Activated CD4-positive, CD25-positive, alpha-beta regulatory T cell treated with anti-CD3 and anti-CD28 coated beads, Interleukin-2, amount 50 U/mL, for 24 hours (primary cell): ENCODE measurements at regions not wholly inside any gene's neighbourhood (a gene's known extent, or its start where the extent isn't known, plus 50 kb on each side); places are given as distances from the start of the nearest gene placed in this dataset.
"Not testable (repeated sequence)": the region's sequence is repeated elsewhere in the genome, so short reads cannot be mapped to it uniquely, and the experiment has no call there.

Experiments used
- ATAC-seq, 2 donors: fragments of 150-1000 bp; cut with Tn5 transposase; one replicate each; pipeline ENCODE4 v1.10.0; 2021; ENCODE audit warnings: mild to moderate bottlenecking in 1 of 2, moderate library complexity in 1 of 2

- ATAC-seq, result no peak
Observed at GRCh38 chr16:5791011-5791657, 693.5 kb upstream of the EEF2KMT start.

GRCh38 chr16:5790512-5790911 is 692.9 kb upstream of the EEF2KMT start:
- no peak for ATAC-seq

GRCh38 chr16:5789033-5789432 is 691.4 kb upstream of the EEF2KMT start:
- no peak for ATAC-seq

GRCh38 chr16:5781436-5781835 is 683.8 kb upstream of the EEF2KMT start:
- no peak for ATAC-seq

GRCh38 chr16:5776876-5777275 is 679.3 kb upstream of the EEF2KMT start:
- ATAC-seq, result no peak

GRCh38 chr16:5775916-5776315 is 678.3 kb upstream of the EEF2KMT start:
- no peak for ATAC-seq

GRCh38 chr16:5770118-5770517 is 672.5 kb upstream of the EEF2KMT start:
- ATAC-seq, result no peak

GRCh38 chr16:5769513-5769912 is 671.9 kb upstream of the EEF2KMT start:
- ATAC-seq, result no peak

- ATAC-seq, result no peak
Observed at GRCh38 chr16:5768445-5768844, 670.9 kb upstream of the EEF2KMT start.

GRCh38 chr16:5763176-5763575 is 665.6 kb upstream of the EEF2KMT start:
- no peak for ATAC-seq

- no peak for ATAC-seq
Observed at GRCh38 chr16:5762362-5762761, 664.8 kb upstream of the EEF2KMT start.

- ATAC-seq, result no peak
Observed at GRCh38 chr16:5761592-5761991, 664.0 kb upstream of the EEF2KMT start.

- no peak for ATAC-seq
Observed at GRCh38 chr16:5758281-5758680, 660.7 kb upstream of the EEF2KMT start.

- ATAC-seq, result no peak
Observed at GRCh38 chr16:5756969-5757368, 659.4 kb upstream of the EEF2KMT start.

GRCh38 chr16:5753381-5753780 is 655.8 kb upstream of the EEF2KMT start:
- ATAC-seq, result no peak

- no peak for ATAC-seq
Observed at GRCh38 chr16:5751216-5751615, 653.6 kb upstream of the EEF2KMT start.

- not testable (repeated sequence) for ATAC-seq
Observed at GRCh38 chr16:5750439-5750838, 652.8 kb upstream of the EEF2KMT start.

GRCh38 chr16:5738586-5738985 is 641.0 kb upstream of the EEF2KMT start:
- ATAC-seq, result no peak

GRCh38 chr16:5736209-5736930 is 638.8 kb upstream of the EEF2KMT start:
- ATAC-seq, result no peak

- ATAC-seq, result no peak
Observed at GRCh38 chr16:5735444-5735843, 637.8 kb upstream of the EEF2KMT start.

GRCh38 chr16:5730783-5731182 is 633.2 kb upstream of the EEF2KMT start:
- no peak for ATAC-seq

- no peak for ATAC-seq
Observed at GRCh38 chr16:5722116-5722619, 624.6 kb upstream of the EEF2KMT start.

GRCh38 chr16:5715155-5715554 is 617.6 kb upstream of the EEF2KMT start:
- ATAC-seq, result no peak

- no peak for ATAC-seq
Observed at GRCh38 chr16:5709889-5710288, 612.3 kb upstream of the EEF2KMT start.
